Stimulated activated CD8-positive, alpha-beta memory T cell treated with anti-CD3 and anti-CD28 coated beads, Interleukin-12 subunit alpha, Interleukin-12 subunit beta, amount 100 ng/mL, for 4 hours (primary cell): ENCODE measurements at regions not wholly inside any gene's neighbourhood (a gene's known extent, or its start where the extent isn't known, plus 50 kb on each side); places are given as distances from the start of the nearest gene placed in this dataset.

Source experiments
- DNase-seq: peaks from one replicate; pipeline ENCODE4 v3.0.0-alpha.2; 2020; ENCODE audit warnings: low read depth

DNA sequence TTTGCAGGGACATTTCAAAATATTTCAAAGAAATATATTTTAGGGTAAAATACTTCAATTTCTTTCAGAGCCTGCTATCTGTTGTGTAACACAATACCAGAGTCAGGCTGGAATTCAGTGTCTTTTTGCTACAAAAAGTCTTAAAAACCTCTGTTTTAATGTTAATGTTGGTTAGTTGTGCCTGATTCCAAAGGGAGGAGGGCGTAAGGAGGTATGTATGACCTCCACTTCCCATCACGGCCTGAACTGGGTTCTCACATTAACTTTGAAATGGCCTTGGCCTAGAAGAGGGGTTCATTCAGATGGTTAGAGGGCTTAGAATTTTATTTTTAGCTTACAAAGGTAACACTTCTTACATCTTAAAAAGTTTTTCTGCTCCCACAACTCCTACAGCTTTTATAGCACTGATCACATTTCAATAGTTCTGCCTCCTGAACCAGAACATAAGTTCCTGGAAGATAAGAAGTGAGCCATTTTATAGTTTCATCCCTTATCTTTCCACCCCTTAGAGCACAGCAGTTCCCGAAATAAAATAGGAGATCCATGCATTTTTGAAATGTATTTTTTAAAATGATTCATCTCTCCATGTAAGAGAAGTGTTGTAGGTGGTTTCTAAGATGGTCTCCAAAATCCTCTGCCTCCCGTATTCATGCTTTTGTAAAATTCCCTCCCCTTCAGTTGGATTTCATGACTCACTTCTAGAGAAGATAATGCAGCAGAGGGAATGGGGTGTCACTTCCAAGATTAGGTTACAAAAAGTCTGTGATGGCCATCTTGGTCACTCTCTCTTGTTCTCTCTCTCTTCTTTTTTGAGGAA is 543.1 kb upstream of the NECTIN3 start:
- no peak for DNase-seq

DNA sequence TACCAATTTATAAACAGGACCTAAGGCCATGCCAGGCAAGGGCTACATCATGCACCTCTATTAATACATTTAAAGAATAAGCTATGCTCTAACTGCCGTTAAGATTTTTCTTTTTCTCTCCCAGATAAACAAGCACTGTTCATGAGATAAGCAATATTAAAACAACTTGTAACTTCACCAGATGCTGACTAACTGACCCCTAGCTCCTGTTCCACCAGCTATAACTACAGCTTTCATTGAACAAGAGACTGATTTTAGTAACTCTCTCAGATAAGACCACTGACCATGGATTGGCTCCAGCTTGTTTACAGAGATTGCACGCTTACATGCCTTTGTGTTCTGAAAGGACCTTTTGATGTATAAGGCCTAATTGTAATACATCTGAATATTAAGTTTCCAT is 540.7 kb upstream of the NECTIN3 start:
- DNase-seq: no peak

DNA sequence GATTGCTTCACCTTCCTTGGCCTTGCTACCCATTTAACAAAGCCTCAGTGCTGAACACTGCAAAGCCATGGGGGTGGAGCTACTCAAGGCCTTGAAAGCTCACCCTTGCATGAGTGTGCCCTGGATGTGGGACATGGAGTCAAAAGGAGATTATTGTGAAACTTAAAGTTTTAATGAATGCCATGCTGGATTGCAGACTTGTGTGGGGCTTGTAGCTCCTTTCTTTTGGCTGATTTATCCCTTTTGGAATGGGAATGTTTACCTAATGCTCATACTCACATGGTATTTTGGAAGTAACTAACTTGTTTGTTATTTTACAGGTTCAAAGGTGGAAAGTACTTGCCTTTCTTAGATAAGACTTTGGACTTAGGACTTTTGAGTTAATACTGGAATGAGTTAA is 538.5 kb upstream of the NECTIN3 start:
- no peak for DNase-seq

DNA sequence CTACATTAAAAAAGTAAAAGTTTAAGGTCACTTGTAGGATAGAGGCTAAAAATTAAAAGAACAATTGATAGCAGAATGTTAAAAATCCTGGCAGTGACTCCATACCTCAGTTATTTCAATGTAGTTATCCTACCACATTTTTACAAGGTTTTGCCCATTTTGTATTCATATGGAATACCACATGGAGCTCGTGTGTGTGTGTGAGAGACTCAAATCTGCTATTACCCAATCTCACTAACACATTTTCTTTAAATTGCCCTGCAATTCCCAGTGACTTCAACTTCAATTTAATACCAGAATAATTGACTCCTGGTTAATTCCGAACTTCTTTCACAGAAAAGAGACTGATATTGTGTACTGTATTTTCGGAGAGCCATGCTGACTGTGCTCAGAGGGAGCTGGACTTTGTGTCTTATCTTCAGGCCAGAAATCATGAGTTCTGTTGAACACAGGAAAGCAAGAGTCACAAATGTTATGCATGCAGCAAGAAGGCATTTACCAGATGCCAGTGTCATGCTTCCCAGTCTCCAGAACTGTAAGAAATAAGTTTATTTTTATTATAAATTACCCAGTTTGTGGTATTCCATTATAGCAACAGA is 529.0 kb upstream of the NECTIN3 start:
- DNase-seq: no peak

DNA sequence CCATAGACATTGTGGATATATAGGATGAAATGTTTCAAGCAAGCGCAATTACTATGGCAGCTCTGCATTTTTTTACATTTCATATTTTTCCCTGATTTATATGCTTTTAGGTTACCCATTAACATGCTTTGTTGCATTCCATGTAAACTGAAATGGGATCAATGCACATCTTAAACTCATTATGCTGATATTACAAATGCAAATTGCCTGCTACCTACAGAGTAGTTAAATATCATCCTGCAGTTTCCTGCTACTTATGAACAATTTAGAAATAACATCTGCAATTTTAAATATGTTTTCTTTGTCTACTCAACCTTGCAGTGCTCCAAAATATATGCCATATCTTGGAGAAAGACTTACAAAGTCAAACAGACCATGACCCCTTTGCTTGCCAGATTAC is 526.9 kb upstream of the NECTIN3 start:
- DNase-seq: no peak

DNA sequence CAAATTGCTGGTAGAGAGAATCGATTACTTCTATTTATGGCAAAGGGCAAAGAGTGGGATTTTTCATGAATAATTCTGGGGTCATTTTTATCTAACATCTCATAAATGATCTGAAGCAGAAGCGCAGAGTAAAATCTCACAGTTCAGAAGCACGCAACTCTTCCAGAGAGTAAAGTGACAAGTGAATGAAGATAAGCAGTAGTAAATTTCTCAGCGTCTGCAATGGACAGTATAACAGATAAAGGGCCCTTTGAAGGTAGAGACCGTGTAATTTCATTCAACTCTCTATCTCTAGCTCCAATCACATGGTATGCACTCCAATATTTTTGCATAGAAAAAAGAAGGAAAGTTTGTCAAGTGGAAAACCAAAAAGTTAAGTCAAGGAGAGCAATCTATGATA is 521.1 kb upstream of the NECTIN3 start:
- no peak for DNase-seq

DNA sequence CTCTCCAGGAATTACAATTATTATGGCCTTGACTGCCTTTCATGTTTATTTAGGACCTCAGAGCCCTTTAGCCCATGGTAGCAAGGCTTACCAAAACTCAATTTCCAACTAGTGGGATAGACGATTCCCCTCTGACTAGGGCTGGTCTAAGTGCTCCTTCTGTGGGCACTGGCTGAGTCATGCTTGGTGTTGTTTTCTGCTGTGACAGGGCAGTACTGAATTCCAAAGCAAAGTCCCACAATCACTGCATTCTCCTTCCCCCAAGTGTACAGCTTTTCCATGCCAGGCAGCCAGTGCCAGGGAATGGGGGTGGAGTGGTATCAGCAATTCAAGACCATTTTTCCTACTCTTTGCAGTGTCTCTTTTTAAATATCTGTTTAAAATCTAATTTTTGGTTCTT is 509.0 kb upstream of the NECTIN3 start:
- no peak for DNase-seq

- no peak for DNase-seq
Observed at GRCh38 chr3:110564674-110565073, 506.9 kb upstream of the NECTIN3 start.

DNA sequence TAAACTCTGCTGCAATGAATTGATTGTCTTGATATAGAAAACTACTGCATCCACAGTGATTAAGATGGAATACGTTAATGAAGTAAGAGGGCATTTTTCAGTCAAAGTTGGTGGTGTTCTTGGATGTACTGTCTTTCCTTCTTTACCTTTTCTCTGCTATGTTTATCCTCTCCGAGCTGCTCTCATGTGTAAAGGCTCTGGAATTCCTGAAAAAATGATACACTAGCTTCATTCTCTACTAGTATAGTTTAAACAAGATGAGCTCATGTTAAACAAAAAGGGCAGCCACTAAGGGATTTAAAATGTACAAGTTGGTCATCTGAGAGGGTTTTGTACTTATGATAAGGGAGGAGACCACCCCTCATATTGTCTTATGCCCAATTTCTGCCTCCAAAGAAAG is 504.6 kb upstream of the NECTIN3 start:
- no peak for DNase-seq

DNA sequence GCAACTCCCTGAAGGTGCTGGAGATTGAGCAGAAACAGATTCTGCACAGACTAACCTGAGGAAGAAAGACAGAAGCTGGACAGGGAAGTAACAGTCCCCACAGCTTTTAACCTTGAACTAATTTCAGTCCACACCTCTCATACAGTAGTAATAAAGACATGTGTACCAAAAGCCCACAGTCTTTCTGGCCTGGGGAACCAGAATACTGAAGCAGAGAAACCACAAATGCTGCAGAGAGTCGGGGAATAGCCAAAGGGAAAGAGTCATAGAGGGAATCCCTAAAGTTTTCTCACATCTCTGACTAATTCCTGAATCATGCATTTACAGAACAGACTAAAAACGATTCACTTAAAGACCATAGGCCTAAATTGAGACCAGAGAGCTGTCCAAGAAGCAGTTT is 503.4 kb upstream of the NECTIN3 start:
- no peak for DNase-seq

GRCh38 chr3:110569073-110569472 is 502.5 kb upstream of the NECTIN3 start:
- DNase-seq: no peak

- no peak for DNase-seq
Observed at GRCh38 chr3:110575702-110576101, 495.9 kb upstream of the NECTIN3 start.

GRCh38 chr3:110576960-110577359 is 494.7 kb upstream of the NECTIN3 start:
- no peak for DNase-seq

DNA sequence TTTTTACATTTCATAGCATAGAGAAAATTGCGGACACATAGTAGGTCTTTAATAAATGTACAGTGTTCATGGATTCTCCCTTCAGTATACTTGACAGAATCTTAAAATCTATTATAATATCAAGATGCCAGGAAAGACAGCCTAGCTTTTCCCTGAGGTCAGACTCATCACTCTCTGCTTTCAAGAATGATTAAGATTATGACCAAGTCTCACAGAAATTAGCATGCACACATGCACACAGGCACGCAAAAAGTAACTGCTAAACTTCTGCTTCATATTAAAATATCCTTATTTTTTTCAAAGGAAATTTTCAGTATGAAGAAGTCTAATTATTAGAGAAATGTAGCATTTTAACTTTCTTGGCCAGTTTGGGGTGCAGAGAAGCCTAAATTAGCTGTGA is 493.8 kb upstream of the NECTIN3 start:
- no peak for DNase-seq

DNA sequence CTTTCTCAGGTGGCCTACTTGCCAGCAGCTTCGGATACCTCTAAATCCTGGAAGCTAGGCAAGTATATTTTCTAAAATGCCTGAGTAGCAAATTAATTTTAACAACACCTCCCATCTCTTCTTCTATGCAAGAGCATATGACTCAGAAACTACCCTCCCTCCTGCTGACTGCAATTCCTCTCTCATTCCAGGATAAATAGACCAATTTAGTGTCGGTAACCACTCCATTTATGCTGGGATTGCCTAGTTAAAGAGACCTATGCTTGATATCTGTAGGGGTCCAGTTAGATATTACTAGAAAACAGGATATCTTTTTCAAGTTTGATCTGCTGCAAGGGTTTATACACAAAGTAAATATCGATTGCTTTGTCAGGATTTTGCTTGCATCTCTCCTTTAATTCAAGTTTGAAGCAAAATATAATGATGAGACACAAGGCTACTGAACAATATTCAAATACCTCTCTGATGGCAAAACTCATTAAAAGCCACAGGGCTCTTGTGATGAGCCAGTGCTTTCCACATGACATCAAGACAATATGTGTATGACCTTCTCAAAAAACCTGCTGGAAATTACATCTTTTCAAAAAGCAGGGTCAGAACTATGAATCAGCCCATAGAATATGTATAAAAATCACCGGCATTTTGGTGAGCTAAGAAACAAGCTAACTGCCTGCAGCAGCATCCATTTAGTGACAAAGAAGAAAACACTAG is 491.6 kb upstream of the NECTIN3 start:
- no peak for DNase-seq

GRCh38 chr3:110583373-110583935 is 488.2 kb upstream of the NECTIN3 start:
- no peak for DNase-seq

DNA sequence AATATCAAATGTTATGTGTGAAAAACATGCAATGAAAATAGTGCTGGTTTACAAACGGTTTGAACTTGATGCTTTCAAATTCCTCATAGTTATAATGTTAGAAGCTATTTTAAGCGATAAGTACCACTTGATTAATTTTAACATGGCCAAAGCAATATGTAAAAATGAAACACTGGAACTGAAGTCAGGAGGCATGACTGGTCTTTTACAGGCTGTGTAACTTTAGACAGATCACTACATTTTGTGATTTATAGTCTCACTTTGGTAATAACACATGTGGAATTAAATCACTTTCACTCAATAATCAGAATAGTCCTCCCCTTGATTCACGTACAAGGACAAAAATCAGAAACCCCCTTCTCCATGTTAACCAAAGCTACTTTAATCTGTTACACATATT is 482.7 kb upstream of the NECTIN3 start:
- no peak for DNase-seq

DNA sequence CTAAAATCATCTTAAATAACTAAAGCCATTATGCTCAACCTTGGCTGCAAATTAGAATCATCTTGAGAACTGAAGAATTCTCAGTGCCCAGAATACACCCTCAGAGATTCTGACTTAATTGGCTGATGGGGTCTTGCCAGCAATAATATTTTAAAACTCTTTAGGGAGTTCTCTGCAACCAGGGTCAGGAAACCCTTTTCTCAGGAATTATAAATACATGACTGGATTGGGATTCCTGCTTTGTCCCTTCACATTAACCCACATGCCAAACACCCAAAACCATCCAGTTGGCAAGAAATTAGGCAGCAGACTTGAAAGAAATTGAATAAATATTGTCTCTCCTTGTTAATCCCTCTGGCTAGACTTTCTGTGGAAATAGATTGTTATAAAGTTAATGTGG is 482.3 kb upstream of the NECTIN3 start:
- no peak for DNase-seq

GRCh38 chr3:110593749-110594148 is 477.9 kb upstream of the NECTIN3 start:
- DNase-seq: no peak

DNA sequence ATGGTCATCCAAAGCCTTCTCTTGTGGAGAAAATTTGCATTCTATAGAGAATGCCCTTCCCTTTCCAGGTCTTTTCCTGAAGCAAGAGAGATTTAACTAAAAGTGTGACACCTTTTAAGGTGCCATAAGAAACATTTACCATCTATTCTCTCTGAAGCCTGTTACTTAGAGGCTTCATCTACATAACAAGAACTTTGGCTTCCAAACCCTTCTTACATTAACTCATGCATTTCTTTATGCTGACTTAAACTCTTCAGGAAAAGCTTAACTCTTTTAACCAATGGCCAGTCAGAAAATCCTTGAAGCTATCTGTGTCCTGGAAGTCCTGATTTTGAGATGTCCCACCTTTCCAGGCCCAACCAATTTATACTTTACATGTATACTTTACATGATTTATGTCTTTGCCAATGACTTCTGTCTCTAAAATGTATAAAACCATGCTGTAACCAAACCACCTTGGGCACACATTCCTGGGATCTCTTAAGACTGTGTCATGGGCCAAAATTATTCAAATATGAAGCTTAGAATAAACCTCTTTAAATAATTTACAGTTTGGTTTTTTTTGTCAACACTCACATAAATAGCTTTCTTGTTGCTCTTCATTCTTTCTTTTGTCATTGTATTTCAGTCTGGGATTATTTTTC is 472.6 kb upstream of the NECTIN3 start:
- no peak for DNase-seq

DNA sequence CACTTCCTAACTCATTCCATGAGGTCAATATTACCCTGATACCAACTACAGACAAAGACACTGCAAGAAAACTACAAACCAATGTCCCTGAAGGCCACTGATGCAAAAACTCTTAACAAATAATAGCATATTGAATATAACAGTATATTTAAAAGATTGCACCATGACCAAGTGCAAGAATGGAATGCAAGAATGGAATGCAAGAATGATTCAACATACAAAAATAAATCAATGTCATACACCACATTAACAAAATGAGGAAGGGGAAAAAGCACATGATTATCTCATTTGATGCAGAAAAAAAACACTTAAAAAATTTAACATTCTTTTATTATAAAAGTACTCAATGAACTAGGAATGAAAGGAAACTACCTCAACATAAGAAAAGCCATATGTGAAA is 463.1 kb upstream of the NECTIN3 start:
- no peak for DNase-seq

DNA sequence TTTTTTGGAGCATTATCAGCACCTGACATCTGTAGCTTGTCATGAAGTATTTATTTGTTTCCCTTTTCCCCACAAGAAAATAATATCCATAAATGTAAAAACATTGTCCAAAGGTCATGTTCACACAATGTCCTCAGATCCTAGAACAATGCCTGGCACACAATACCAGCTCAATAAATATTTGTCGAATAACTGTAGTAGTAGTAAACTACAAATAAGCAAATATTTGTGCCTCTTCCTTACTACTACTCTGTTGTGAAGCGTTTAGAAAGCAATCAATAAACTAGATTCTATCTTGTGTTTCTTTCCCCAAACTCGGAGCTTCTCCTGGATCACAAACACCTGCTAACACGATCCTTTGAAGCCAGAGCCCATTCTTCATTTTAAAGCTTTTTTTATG is 459.6 kb upstream of the NECTIN3 start:
- no peak for DNase-seq

- DNase-seq: no peak
Observed at GRCh38 chr3:110614186-110614585, 457.4 kb upstream of the NECTIN3 start.
